Activated naive CD4-positive, alpha-beta T cell treated with Interleukin-2 at 50 U/mL for 16 hours (primary cell): ENCODE measurements at regions not wholly inside any gene's neighbourhood (a gene's known extent, or its start where the extent isn't known, plus 50 kb on each side); places are given as distances from the start of the nearest gene placed in this dataset.
A peak's percentile ranks its signal among the peaks of the same experiment; 100 is the strongest.

Experiments used
- DNase-seq: peaks from one replicate; pipeline ENCODE4 v3.0.0-alpha.2; 2020

- DNase-seq, result no peak
Observed at GRCh38 chr11:11038782-11039181, 180.9 kb upstream of the ZBED5 start.

- DNase-seq, result no peak
Observed at GRCh38 chr11:11038352-11038751, 180.5 kb upstream of the ZBED5 start.

- DNase-seq, result no peak
Observed at GRCh38 chr11:11036848-11037732, 179.2 kb upstream of the ZBED5 start.

GRCh38 chr11:11036185-11036847 is 178.5 kb upstream of the ZBED5 start:
- DNase-seq, result no peak

GRCh38 chr11:11035331-11035730 is 177.5 kb upstream of the ZBED5 start:
- DNase-seq, result no peak

GRCh38 chr11:11034476-11034875 is 176.6 kb upstream of the ZBED5 start:
- no peak for DNase-seq

GRCh38 chr11:11032066-11032465 is 174.2 kb upstream of the ZBED5 start:
- no peak for DNase-seq

- no peak for DNase-seq
Observed at GRCh38 chr11:11029027-11029426, 171.2 kb upstream of the ZBED5 start.

GRCh38 chr11:11028017-11028692 is 170.3 kb upstream of the ZBED5 start:
- peak; percentile 75 for DNase-seq

GRCh38 chr11:11027288-11027687 is 169.4 kb upstream of the ZBED5 start:
- no peak for DNase-seq

GRCh38 chr11:11025087-11025486 is 167.2 kb upstream of the ZBED5 start:
- no peak for DNase-seq

GRCh38 chr11:11022125-11022730 is 164.4 kb upstream of the ZBED5 start:
- no peak for DNase-seq

GRCh38 chr11:11021563-11021962 is 163.7 kb upstream of the ZBED5 start:
- DNase-seq, result no peak

GRCh38 chr11:11020747-11021149 is 162.9 kb upstream of the ZBED5 start:
- no peak for DNase-seq

GRCh38 chr11:11020219-11020726 is 162.4 kb upstream of the ZBED5 start:
- DNase-seq, result no peak

- DNase-seq, result no peak
Observed at GRCh38 chr11:11016943-11017342, 159.1 kb upstream of the ZBED5 start.

- DNase-seq, result no peak
Observed at GRCh38 chr11:11016068-11016467, 158.2 kb upstream of the ZBED5 start.

GRCh38 chr11:11011617-11012016 is 153.8 kb upstream of the ZBED5 start:
- no peak for DNase-seq

GRCh38 chr11:11010624-11011127 is 152.8 kb upstream of the ZBED5 start:
- no peak for DNase-seq

- DNase-seq, result no peak
Observed at GRCh38 chr11:11009179-11009578, 151.3 kb upstream of the ZBED5 start.

- no peak for DNase-seq
Observed at GRCh38 chr11:11004069-11004468, 146.2 kb upstream of the ZBED5 start.

GRCh38 chr11:11003226-11003625 is 145.4 kb upstream of the ZBED5 start:
- no peak for DNase-seq
